Gastroesophageal sphincter (tissue), 3 donors: ENCODE measurements at regions not wholly inside any gene's neighbourhood (a gene's known extent, or its start where the extent isn't known, plus 50 kb on each side); places are given as distances from the start of the nearest gene placed in this dataset.

Source experiments
- EP300 ChIP-seq: sonication (generic); formaldehyde crosslinking; IDR thresholded peaks from one replicate; pipeline ENCODE4 v1.6.1; 2017; ENCODE audit warnings: antibody characterized with exemption, mild to moderate bottlenecking
- POLR2A ChIP-seq, 2 donors: fragments of 450-650 bp; IDR thresholded peaks; one replicate each; pipeline ENCODE4 v1.6.1; 2017; ENCODE audit warnings: antibody characterized with exemption in 2 of 2, mild to moderate bottlenecking in 2 of 2, moderate library complexity in 1 of 2
- POLR2AphosphoS5 ChIP-seq: sonication (generic); formaldehyde crosslinking; IDR thresholded peaks from one replicate; pipeline ENCODE4 v1.6.1; 2017; ENCODE audit warnings: antibody characterized with exemption
- TF ChIP-seq, protein P1 (sequence below), 4 experiments: fragments of 200-600 bp in 2 of 4; fragments of 450-650 bp in 2 of 4; sonication (generic) in 1 of 4; IDR thresholded peaks; one replicate each; pipeline ENCODE4 v1.5.1; 2017 to 2019; ENCODE audit warnings: antibody characterized with exemption in 4 of 4, mild to moderate bottlenecking in 2 of 4, moderate library complexity in 2 of 4

DNA sequence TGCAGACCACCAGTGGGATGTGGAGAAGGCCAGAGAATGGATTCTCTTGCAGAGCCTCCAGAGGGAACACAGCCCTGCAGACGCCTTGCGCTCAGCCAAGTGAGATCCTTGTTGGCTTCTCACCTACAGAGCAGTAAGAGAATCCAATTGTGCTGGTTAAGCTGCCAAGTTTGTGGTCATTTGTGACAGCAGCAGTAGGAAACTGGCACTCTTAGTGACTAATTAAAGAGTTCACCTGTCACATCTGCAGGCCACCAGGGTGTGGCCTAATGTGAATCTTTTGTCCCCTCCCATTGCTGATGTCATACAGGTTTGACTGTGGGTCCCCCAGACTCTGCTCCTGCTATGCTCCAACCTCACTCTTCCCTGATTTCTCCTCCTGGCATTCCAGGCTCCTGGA is 235.9 kb downstream of the TFCP2L1 start:
- TF ChIP-seq, protein P1, sequence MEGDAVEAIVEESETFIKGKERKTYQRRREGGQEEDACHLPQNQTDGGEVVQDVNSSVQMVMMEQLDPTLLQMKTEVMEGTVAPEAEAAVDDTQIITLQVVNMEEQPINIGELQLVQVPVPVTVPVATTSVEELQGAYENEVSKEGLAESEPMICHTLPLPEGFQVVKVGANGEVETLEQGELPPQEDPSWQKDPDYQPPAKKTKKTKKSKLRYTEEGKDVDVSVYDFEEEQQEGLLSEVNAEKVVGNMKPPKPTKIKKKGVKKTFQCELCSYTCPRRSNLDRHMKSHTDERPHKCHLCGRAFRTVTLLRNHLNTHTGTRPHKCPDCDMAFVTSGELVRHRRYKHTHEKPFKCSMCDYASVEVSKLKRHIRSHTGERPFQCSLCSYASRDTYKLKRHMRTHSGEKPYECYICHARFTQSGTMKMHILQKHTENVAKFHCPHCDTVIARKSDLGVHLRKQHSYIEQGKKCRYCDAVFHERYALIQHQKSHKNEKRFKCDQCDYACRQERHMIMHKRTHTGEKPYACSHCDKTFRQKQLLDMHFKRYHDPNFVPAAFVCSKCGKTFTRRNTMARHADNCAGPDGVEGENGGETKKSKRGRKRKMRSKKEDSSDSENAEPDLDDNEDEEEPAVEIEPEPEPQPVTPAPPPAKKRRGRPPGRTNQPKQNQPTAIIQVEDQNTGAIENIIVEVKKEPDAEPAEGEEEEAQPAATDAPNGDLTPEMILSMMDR (IDR thresholded peaks at IDR 0.05), result no peak
- TF ChIP-seq POLR2A (IDR thresholded peaks at IDR 0.05), result no peak
- no peak for TF ChIP-seq EP300
- TF ChIP-seq POLR2AphosphoS5, result no peak
